Effector memory CD8-positive, alpha-beta T cell (primary cell): ENCODE measurements at regions not wholly inside any gene's neighbourhood (a gene's known extent, or its start where the extent isn't known, plus 50 kb on each side); places are given as distances from the start of the nearest gene placed in this dataset.
A peak's percentile ranks its signal among the peaks of the same experiment; 100 is the strongest.
"Not testable (repeated sequence)": the region's sequence is repeated elsewhere in the genome, so short reads cannot be mapped to it uniquely, and the experiment has no call there.

Experiments
- ATAC-seq: fragments of 150-1000 bp; cut with Tn5 transposase; replicated peaks from 2 replicates; pipeline ENCODE4 v1.10.0; 2021; ENCODE audit warnings: mild to moderate bottlenecking, moderate library complexity
- DNase-seq, 3 experiments: peaks; one replicate each; pipeline ENCODE4 v3.0.0; 2021
- H3K27ac Mint-ChIP-seq, 2 donors: one replicate each; pipeline ENCODE4 v1.8.0; 2022; ENCODE audit warnings: mild to moderate bottlenecking in 2 of 2, mixed read lengths in 2 of 2, moderate library complexity in 2 of 2
- H3K27me3 Mint-ChIP-seq, 2 donors: one replicate each; pipeline ENCODE4 v1.8.0; 2022; ENCODE audit warnings: mixed read lengths in 2 of 2
- H3K36me3 Mint-ChIP-seq: one replicate; pipeline ENCODE4 v1.8.0; 2022; ENCODE audit warnings: mild to moderate bottlenecking, moderate library complexity, mixed read lengths; ENCODE audit not compliant: insufficient read depth
- H3K4me1 Mint-ChIP-seq, 2 donors: one replicate each; pipeline ENCODE4 v1.8.0; 2022; ENCODE audit warnings: low read depth in 2 of 2, mixed read lengths in 2 of 2
- H3K4me3 Mint-ChIP-seq, 2 donors: one replicate each; pipeline ENCODE4 v1.8.0; 2022; ENCODE audit warnings: mild to moderate bottlenecking in 2 of 2, mixed read lengths in 2 of 2, moderate library complexity in 2 of 2
- H3K9me3 Mint-ChIP-seq, 2 donors: one replicate each; pipeline ENCODE4 v1.8.0; 2022; ENCODE audit warnings: mixed read lengths in 2 of 2

- H3K4me3 Mint-ChIP-seq: no peak overlapping the region
- DNase-seq (no peak), ATAC-seq (no peak)
- peaks cover 4 to 12% of the 10 kb centered on the region in 2 donors for H3K9me3 Mint-ChIP-seq
- H3K4me1 Mint-ChIP-seq: no peaks in the 10 kb centered on the region
- H3K27me3 Mint-ChIP-seq: peaks cover 13 to 21% of the 10 kb centered on the region in 2 donors
- H3K27ac Mint-ChIP-seq: no peak overlapping the region
- H3K36me3 Mint-ChIP-seq: peaks cover 3% of the 10 kb centered on the region
These were observed 64.8 kb upstream of the TBC1D3K start for GRCh38 chr17:37859451-37859850.

DNA sequence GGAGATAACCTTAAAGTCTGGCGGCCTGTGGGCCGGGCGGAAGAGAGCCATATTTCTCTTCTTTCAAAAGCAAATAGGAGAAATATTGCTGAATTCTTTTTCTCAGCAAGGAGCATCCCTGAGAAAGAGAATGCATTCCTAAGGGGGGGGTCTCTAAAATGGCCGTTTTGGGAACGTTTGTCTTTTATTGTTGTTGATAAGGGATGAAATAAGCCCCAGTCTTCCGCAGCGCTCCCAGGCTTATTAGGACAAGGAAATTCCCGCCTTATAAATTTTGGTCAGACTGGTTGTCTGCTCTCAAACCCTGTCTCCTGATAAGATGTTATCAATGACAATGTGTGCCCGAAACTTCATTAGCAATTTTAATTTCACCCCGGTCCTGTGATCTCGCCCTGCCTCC lies 65.8 kb upstream of the TBC1D3K start:
- H3K9me3 Mint-ChIP-seq: peaks cover 4 to 12% of the 10 kb centered on the region in 2 donors
- ATAC-seq, H3K36me3 Mint-ChIP-seq: not testable (repeated sequence)

DNA sequence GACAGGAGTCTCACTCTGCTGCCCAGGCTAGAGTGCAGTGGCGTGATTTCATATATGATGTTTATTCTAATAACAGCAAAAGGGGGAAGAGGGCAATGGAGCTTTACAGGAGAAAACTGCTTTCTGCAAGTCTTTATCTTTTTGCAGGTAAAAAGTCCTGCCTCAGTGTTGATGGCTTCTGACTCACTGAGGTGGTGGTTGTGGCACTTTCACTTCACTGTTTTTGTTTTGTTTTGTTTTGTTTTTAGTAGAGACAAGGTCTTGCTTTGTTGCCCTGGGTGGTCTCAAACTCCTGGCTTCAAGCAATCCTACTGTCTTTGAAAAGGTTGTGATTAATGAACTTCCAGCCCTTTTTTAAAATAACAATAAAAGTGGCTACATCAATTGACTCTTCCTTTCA lies 68.0 kb upstream of the TBC1D3K start:
- H3K9me3 Mint-ChIP-seq: peaks cover 4 to 12% of the 10 kb centered on the region in 2 donors
- H3K4me3 Mint-ChIP-seq: no peak overlapping the region
- DNase-seq: no peak
- no peak overlapping the region for H3K27ac Mint-ChIP-seq
- ATAC-seq: no peak
- H3K36me3 Mint-ChIP-seq: peaks cover 3% of the 10 kb centered on the region
- peaks cover 7 to 19% of the 10 kb centered on the region in 2 donors for H3K27me3 Mint-ChIP-seq
- H3K4me1 Mint-ChIP-seq: peaks cover 0 to 1% of the 10 kb centered on the region in 2 donors

More for the DNA sequence above, 65.8 kb upstream of the TBC1D3K start:
- H3K27me3 Mint-ChIP-seq: peaks cover 7 to 19% of the 10 kb centered on the region in 2 donors
- DNase-seq, H3K4me1 Mint-ChIP-seq, H3K27ac Mint-ChIP-seq, H3K4me3 Mint-ChIP-seq: not testable (repeated sequence)

GRCh38 chr17:37849617-37849972 lies 74.6 kb upstream of the TBC1D3K start:
- DNase-seq (no peak), ATAC-seq (no peak)
- Mint-ChIP-seq H3K36me3 (no peaks in the 10 kb centered on the region), H3K27ac (peak overlapping the region; percentile 8 to 9), H3K27me3 (peaks cover 6 to 12% of the 10 kb centered on the region in 2 donors), H3K9me3 (no peaks in the 10 kb centered on the region), H3K4me1 (peaks cover 3 to 12% of the 10 kb centered on the region in 2 donors), H3K4me3 (no peak overlapping the region)

DNA sequence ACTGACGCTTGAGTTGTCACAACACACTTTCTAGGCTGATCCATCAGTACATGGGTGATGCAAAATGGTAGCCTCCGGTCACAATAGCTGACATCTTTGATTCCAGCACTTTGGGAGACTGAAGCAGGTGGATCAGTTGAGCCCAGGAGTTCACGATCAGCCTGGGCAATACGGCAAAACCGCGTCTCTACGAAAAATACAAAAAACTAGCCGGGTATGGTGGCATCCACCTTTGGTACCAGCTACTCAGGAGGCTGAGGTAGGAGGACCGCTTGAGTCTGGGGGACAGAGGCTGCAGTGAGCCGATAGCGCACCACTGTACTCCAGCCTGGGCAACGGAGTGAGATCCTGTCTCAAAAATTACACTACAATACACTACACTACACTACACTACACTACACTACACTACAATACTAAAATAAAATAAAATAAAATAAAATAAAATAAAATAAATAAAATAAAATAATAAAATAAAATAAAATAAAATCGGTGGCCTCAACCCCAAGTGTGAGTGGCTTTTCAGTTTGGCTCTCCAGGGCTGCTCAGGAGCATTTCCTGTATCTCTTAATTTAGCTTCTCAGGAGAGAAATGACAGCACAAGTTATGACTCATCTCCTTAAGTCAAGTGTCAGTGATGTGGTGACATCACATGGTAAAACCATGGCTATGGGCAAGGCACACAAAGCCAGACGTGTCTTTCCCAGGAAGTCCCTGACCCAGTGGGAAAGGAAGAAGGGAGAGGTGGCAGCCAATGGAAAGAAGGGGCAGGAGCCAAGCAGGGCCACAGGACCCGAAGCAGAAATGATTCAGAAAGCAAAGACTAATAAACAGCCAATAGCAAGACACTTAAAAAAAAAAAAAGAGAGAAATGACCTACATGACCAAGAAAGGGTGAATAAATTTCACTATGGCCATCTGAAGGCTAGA lies 75.3 kb upstream of the TBC1D3K start:
- H3K27ac Mint-ChIP-seq: peak overlapping the region; percentile 8 to 9

GRCh38 chr17:37847811-37848331 lies 76.3 kb upstream of the TBC1D3K start:
- H3K4me3 Mint-ChIP-seq: no peak overlapping the region
- H3K4me1 Mint-ChIP-seq: peaks cover 3 to 11% of the 10 kb centered on the region in 2 donors
- ATAC-seq (peak; percentile 16), DNase-seq (no peak)
- no peaks in the 10 kb centered on the region for H3K36me3 Mint-ChIP-seq
- no peak overlapping the region for H3K27ac Mint-ChIP-seq
- H3K27me3 Mint-ChIP-seq: peaks cover 9 to 25% of the 10 kb centered on the region in 2 donors
- no peaks in the 10 kb centered on the region for H3K9me3 Mint-ChIP-seq

More for the DNA sequence above, 75.3 kb upstream of the TBC1D3K start:
- peak; percentile 44 for ATAC-seq
- Mint-ChIP-seq H3K9me3 (no peaks in the 10 kb centered on the region), H3K27me3 (peaks cover 6 to 18% of the 10 kb centered on the region in 2 donors), H3K4me3 (no peak overlapping the region), H3K36me3 (no peaks in the 10 kb centered on the region), H3K4me1 (peaks cover 3 to 11% of the 10 kb centered on the region in 2 donors)
- no peak for DNase-seq

DNA sequence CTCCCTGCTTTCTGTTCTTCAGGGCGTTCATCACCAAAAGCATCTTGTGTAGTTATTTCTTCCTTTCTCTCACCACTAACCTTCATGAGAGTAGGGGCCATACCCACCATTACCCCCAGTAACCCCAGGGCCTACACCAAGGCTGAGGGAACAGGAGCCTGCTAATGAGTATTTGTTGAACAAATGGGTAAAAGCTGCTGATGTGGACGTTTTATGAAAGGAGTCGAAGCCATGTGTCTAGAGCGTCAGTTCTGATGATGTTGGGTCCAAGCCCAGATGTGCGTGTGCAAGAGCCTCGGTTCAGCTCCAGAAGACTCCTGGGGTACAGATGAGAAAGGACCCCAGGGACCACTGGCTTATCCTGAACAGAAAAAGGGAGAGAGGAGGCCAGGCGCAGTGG lies 77.1 kb upstream of the TBC1D3K start:
- DNase-seq (no peak), ATAC-seq (no peak)
- Mint-ChIP-seq H3K27me3 (peaks cover 10 to 28% of the 10 kb centered on the region in 2 donors), H3K36me3 (no peaks in the 10 kb centered on the region), H3K9me3 (no peaks in the 10 kb centered on the region), H3K27ac (peak overlapping the region in 1 of 2 donors; percentile 3), H3K4me3 (no peak overlapping the region), H3K4me1 (peaks cover 3 to 11% of the 10 kb centered on the region in 2 donors)

DNA sequence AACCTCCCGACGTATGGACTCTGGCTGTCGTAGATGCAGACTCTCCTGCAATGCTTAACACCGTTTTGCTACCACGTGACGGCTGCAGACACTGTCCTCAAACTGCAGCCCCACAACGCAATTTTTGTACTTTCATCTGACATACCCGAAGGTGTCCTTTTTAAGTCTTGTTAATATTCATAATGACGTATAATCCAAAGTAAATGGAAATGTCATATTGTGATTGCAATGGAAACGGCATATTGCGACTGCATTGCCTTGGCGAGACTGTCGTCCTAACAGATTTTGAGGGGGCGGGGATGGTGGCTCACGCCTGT lies 79.3 kb upstream of the TBC1D3K start:
- H3K27ac Mint-ChIP-seq: no peak overlapping the region
- H3K36me3 Mint-ChIP-seq: no peaks in the 10 kb centered on the region
- H3K4me3 Mint-ChIP-seq: no peak overlapping the region
- peaks cover 3 to 11% of the 10 kb centered on the region in 2 donors for H3K4me1 Mint-ChIP-seq
- ATAC-seq: no peak
- DNase-seq: no peak
- peaks cover 19 to 42% of the 10 kb centered on the region in 2 donors for H3K27me3 Mint-ChIP-seq
- no peaks in the 10 kb centered on the region for H3K9me3 Mint-ChIP-seq

GRCh38 chr17:37844158-37844976 lies 79.8 kb upstream of the TBC1D3K start:
- H3K4me1 Mint-ChIP-seq: peaks cover 3 to 10% of the 10 kb centered on the region in 2 donors
- H3K27me3 Mint-ChIP-seq: peaks cover 19 to 47% of the 10 kb centered on the region in 2 donors
- no peak overlapping the region for H3K4me3 Mint-ChIP-seq
- no peaks in the 10 kb centered on the region for H3K9me3 Mint-ChIP-seq
- DNase-seq (peak in 2 of 3 experiments; percentile 10 to 18), ATAC-seq (peak; percentile 41)
- H3K27ac Mint-ChIP-seq: no peak overlapping the region
- H3K36me3 Mint-ChIP-seq: no peaks in the 10 kb centered on the region

GRCh38 chr17:37842401-37842800 lies 81.8 kb upstream of the TBC1D3K start:
- Mint-ChIP-seq H3K27me3 (peaks cover 30 to 59% of the 10 kb centered on the region in 2 donors), H3K27ac (no peak overlapping the region), H3K36me3 (no peaks in the 10 kb centered on the region), H3K4me3 (no peak overlapping the region), H3K9me3 (no peaks in the 10 kb centered on the region), H3K4me1 (peaks cover 0 to 5% of the 10 kb centered on the region in 2 donors)
- DNase-seq (no peak), ATAC-seq (no peak)

DNA sequence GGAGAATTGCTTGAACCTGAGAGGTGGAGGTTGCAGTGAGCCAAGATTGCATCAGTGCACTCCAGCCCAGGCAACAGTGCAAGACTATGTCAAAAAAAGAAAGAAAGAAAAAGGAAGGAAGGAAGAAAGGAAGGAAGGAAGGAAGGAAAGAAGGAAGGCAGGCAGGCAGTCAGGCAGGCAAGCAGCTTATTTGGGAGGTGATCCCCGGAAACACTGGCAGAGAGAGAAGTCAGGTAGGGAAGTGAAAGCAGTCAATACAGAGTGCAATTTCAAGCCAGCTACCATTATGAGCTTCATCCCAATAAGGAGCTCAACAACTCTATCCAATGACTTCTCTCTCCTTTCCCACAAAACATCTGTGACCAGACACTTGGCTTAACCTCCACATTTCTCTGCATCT lies 83.0 kb upstream of the TBC1D3K start:
- Mint-ChIP-seq H3K27me3 (peaks cover 34 to 64% of the 10 kb centered on the region in 2 donors), H3K27ac (no peak overlapping the region), H3K4me3 (no peak overlapping the region), H3K4me1 (peaks cover 0 to 3% of the 10 kb centered on the region in 2 donors), H3K9me3 (no peaks in the 10 kb centered on the region), H3K36me3 (no peaks in the 10 kb centered on the region)
- DNase-seq (no peak), ATAC-seq (no peak)

- Mint-ChIP-seq H3K4me1 (peaks cover 0 to 3% of the 10 kb centered on the region in 2 donors), H3K9me3 (no peaks in the 10 kb centered on the region), H3K36me3 (no peaks in the 10 kb centered on the region), H3K27ac (no peak overlapping the region), H3K27me3 (peaks cover 31 to 63% of the 10 kb centered on the region in 2 donors), H3K4me3 (no peak overlapping the region)
- DNase-seq (no peak), ATAC-seq (no peak)
These were observed 83.6 kb upstream of the TBC1D3K start for GRCh38 chr17:37840576-37840975.

GRCh38 chr17:37839196-37839978 lies 84.8 kb upstream of the TBC1D3K start:
- DNase-seq: no peak
- Mint-ChIP-seq H3K4me1 (no peaks in the 10 kb centered on the region), H3K27me3 (peaks cover 31 to 55% of the 10 kb centered on the region in 2 donors), H3K9me3 (no peaks in the 10 kb centered on the region), H3K36me3 (no peaks in the 10 kb centered on the region), H3K4me3 (no peak overlapping the region), H3K27ac (no peak overlapping the region)
- no peak for ATAC-seq
